Activated CD4-positive, alpha-beta T cell treated with anti-CD3 and anti-CD28 coated beads, Interleukin-10, Interleukin-2, amounts not matched to agents 100 ng/mL and 50 ng/mL, durations not matched to agents 16 hours and 8 hours (primary cell): ENCODE measurements at regions not wholly inside any gene's neighbourhood (a gene's known extent, or its start where the extent isn't known, plus 50 kb on each side); places are given as distances from the start of the nearest gene placed in this dataset.

ENCODE experiments used
- DNase-seq: peaks from one replicate; pipeline ENCODE4 v3.0.0-alpha.2; 2020

DNA sequence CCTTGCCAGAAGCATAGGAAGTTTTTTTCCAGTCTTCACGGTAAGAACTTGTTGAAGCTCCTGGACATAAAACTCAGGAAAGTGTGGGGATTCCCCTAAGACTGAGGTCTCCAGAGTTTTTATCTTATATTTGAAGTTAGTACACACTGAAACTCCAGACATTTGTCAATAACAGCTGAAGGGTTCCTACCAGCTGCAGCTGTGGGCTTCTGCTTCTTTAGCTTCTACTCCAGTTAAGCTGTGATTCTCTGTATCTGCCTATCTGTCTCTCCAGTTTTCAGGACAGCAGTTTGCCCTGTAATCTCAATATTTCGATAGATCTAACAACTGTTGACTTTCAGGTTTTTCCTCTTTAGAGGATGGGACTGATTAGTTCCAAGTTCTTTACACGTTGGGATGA is 966.0 kb upstream of the SEMA6D start:
- no peak for DNase-seq

DNA sequence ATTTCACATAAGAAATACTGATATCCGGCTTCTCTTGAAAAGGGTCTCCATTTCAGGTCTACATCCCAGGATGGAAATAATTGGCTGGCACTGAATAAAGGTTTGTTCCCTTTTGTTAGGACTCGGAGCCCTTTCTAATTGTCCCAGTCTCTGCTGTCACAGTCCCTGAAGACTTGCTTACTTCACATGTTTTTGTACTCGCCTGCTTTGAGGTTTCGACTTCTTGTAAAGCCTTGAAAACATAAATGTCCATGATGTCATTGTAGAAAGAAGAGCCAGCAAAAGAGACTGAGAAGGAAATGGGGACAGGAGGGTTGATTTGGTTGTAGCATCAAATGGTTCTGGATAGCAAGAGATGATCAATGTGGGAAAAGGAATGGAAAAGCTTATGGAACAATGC is 963.4 kb upstream of the SEMA6D start:
- DNase-seq: no peak

DNA sequence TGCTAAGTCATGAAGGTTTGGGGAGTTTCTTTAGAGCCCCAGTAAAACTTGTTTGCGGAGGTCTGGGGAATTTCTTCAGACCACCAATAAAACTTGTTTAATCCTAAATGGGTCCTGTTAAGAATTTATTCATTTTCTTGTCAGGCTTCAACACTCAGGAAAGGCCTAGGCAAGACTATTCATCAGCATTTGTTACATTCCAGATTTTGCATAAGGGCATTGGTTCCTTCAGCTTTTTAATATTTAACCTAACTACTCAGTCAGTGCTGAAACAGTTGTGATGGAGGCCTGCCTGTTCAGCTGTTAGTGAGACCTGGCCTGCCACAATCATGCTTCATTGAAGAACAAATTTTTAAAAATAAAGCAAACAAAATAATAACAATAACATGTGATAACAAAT is 954.2 kb upstream of the SEMA6D start:
- DNase-seq: no peak

DNA sequence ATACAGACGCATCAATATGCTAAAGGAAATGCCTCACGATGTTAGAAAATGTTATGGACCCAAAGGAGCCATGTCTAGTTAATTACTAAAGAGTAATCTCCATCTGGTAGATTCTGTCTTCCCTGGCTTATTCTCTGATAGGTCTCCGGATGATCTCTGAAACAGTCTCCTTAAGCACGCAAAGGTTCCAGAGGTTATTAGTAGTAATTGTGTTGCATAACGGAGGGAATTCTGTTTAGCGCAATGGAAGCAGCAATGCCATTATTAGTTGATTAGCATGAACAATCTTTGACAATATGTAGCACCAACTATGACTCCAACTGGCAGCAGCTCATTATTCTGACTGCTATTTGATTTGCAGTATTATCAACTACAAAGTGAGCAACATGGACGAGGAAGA is 952.5 kb upstream of the SEMA6D start:
- no peak for DNase-seq

DNA sequence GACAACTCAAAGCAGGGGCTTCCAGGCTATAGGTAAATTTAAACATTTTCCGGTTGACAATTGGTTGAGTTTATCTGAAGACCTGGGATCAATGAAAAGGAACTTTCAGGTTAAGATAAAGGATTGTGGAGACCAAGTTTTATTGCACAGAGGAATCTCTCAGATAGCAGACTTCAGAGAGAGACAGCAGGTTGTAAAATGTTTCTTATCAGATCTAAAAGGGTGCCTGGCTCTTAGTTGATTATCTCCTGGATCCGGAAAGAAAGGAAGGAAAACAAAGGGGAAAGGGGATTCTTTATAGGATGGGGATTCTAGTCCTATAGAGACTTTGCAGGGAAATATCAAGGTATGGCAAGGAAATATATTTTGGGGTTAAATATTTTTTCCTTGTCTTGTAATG is 951.3 kb upstream of the SEMA6D start:
- no peak for DNase-seq

DNA sequence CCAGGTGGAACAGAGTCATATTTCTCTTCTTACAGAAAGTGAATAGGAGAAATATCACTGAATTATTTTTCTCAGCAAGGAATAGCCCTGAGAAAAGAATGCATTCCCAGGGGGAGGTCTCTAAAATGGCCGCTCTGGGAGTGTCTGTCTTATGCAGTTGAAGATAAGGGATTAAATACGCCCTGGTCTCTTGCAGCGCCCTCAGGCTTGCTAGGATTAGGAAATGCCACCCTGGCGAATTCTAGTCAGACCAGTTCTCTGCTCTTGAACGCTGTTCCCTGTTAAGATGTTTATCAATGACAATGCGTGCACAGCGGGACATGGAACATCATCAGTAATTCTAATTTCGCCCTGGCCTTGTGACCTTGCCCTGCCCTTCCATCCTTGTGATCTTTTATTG is 949.0 kb upstream of the SEMA6D start:
- no peak for DNase-seq

DNA sequence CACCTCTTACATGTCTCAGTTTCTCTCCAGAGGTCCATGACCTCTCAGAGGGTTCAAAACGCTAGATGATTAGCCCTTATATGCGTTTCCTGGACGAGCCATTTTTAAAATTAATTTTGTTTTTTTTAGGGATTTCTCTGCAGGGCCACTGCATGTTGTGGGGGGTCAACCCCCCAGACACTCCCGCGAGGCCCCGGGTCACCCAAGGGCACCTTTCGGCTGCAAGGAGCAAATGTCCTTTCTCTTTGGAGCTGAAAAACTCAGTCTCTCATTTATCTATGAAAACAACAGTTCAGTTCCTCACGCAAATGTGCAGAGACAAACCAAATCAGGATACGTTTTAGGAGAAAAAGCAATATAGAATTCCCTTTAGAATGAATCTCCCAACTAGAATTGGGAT is 944.3 kb upstream of the SEMA6D start:
- no peak for DNase-seq

DNA sequence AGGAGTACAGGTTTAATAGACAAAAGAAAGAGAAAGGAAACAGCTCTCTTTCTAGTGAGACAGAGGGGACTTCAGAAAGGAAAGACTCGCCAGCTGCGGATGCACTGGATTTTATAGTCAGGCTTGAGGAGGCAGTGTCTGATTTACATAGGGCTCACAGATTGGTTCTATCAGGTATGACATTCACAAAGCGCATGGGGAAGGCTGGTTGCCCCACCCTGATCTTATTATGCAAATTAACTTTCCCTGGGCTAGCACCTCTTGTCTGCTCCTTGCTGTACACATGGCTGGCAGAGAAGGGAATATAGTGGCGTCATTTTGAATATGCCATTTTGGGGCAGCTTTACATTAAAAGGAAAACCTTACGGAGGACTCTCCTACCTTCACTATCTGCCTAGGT is 938.4 kb upstream of the SEMA6D start:
- DNase-seq: no peak

DNA sequence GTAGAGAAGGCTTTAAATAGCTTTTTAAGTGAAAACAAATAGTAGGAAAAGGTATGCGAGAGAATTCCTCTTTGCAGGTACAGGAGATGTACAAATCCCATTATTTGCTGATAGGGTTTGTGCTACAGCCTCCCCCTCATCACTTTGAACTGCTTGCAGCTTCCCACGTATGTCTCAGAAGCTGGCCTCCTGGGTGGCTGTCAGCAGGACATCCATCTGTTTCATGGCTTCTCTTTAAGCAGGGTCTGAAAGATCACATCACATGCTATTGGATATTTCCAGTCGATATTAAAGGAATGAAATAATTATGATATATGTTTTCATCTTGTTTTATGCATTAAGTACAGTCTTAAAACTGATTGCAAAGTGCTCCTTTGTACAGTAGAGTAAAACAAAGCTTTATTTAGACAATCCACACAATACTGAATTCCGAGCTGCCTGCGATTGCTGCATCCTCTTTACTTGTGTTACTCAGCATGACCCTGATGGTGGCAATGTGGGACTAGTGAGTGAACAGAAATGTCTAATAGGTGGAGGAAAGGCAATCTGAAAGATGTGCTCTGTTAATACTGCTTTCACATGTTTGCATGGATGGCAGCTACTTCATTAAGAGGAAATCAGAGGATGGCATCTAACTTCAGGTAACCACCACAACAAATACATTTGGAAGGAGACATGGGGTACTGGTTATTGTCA is 930.6 kb upstream of the SEMA6D start:
- DNase-seq: no peak

DNA sequence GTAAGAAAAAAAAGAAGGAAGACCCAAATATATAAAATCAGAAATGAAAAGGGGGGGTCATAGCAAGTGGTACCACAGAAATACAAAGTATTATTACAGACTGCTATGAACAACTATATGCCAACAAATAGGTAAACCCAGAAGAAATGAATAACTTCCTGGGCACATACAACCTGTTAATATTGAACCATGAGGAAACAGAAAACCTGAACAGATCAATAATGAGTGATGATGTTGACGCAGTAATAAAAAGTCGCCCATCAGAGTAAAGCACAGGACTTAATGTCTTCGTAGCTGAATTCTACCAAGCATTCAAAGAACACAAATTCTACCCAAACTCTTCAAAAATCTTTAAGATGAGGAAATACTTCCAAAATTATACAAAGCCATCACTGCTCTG is 921.6 kb upstream of the SEMA6D start:
- no peak for DNase-seq

DNA sequence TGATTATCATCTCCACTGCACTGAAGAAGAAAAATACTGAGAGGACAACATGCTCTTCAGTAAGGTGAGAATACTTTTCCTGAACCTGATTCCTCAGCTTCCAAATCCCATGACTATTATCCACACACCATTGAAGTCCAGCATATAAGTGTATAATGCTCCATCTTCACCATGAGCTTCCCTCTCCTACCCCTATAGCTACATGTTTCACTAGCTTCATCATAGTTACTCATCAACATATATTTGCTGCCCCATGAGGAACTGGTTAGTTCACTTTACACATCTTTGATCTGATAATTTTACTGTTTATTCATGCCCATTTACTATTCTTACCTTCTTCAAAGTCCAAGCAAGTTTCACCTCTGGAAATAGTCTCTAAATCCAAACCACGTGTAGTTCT is 908.5 kb upstream of the SEMA6D start:
- DNase-seq: no peak

DNA sequence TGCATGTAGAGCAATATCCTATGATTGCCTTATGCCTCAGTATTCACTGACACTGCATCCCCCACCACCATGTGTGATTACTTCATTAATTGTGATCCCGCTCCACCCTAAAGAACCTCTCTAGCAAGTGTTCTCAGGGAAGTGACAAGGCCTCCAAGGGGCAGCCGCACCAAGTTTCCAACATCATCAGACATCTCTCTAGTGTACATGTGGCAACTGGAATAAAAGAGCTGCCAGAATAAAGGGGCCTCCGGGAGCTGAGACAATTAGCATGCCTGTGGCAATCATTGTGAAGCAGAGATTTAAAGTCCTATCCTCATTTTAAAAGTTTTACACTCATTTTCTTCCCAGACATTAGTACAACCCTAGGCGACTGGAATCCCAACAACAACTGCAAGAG is 902.1 kb upstream of the SEMA6D start:
- DNase-seq: no peak

DNA sequence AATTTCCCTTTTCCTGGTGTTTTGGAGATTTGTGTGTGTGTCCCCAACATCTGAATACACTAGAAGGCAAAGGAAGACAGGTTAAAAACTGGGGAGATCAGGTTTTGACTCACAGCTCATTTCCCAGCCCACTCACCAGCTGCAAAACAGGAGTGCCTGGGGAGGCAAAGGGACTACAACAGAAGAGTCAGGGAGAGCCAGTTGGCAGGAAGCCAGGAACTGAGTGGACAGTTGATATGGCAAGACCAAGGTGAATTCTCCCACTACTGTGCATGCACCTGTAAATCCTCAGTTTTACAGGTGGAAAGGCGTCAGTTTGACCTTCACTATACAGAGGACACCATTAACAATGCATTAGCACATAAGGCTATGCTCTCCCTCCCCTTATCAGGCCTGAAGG is 901.5 kb upstream of the SEMA6D start:
- DNase-seq: no peak

DNA sequence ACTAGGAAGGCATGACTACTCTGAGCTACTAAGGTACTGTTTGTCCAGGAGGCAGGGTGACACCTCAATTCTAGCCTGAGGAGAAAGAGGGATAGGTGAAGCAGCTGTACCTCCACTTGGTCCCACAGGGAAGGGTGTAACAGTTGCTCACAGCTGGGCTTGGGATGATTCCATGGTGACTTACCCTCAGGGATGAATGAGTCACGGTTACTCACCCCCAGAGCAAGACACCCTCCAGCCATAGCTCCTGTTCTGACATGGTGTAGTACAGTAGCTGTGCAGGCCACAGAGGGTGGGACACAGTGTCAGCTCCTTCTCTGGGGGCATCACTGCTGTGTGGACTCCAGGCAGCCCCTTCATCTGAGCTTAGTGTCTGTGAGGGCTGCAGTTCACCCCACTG is 868.6 kb upstream of the SEMA6D start:
- DNase-seq: no peak

DNA sequence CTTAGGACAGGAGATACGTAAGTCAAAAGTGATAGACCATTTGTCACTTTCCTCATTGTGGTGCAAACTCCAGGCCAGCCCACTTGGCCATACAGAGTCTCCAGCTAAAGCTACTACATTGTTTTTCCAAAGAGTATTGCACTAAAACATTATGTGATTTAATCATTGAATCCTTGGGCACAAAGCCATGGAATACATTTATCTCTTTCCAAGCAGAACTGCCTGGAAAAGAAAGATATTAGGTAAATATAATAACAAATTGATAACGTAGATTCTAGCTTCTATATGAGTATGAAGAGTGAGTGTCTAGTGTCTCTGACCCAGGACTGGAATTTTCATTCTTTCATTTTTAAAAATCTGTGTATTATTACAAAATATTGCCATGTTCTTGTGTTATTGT is 863.7 kb upstream of the SEMA6D start:
- DNase-seq: no peak

DNA sequence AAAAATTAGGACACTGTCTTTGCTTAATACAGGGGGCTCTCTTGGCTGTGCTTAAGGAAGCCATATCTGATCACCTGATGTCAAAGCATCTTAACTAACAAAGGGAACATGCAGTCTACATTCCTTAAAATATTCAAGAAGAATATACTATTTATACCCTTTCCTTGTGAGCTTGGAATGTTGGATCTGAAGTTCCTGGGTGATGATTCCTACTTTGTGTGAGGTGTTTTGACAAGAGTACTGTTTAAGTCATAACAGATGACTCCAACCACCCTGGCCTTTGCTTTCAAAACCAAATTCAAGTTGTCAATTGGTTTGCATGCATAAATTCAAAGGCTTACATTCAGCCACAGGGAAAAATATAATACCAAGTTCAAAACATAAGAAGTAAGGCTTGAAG is 862.7 kb upstream of the SEMA6D start:
- DNase-seq: no peak

DNA sequence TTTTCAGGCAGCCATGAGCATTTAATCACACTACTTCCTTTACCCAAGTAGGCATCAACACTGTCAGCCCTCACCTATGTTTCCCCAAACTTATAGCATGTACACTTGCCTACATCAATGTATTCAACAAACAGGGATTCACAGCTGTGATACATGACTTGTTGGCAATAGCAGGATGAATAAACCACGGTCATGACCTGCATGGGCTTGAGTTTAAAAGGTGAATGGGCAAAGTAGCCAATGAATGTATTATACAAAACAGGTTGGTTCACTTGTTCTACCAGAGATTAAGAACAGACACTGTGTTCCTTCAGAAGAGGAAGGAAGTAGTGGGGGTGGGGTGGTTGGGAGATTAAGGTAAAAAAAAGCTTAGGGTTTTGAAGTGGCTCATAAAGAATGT is 861.9 kb upstream of the SEMA6D start:
- no peak for DNase-seq

DNA sequence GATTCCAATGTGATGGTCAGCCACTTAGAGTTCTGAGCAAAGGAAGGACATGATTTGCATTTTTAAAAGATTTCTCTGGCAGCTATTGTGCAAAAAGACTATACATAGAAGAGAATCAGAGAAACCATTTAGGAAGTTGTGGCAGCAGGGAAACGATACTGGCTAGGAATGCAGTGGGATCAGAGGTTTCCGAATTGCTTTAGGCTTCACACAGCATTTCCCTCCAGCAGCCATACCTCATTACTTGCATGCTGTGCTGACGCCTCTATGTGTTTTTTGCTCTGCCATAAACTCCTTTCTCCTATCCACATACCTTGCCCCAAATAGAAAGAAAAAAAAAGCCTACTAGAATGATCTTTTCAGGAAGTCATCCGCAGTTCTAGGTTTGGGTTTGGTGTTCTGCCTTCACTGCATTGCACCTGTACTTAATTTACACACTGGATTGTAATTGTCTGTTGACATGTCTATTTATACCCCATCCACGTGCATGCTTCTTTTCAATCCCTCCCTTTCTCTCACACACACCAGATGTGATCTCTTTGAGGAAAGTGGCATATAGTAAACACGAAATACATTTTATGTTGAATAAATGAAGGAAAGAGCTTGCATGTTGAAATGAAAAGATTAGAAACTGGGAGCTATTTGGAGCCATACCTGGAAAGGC is 860.3 kb upstream of the SEMA6D start:
- no peak for DNase-seq

DNA sequence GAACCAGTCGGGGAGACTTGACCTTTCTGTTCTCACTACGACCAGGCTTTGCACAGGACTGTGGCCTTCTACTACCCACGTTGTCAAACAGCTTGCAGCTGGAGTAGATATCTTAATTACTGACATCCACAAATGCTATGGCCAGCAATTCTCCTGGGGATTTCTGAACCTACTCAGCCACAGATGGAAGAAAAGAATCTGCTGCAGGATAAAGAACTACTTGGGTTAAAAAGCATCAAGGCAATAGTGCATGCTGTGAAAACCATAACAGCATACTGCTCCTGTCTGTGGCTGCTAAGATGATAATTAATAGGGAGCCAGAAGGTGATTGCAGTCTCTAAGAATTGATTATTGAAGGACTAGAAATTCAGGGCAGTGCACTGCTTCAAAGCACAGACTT is 859.2 kb upstream of the SEMA6D start:
- DNase-seq: no peak

DNA sequence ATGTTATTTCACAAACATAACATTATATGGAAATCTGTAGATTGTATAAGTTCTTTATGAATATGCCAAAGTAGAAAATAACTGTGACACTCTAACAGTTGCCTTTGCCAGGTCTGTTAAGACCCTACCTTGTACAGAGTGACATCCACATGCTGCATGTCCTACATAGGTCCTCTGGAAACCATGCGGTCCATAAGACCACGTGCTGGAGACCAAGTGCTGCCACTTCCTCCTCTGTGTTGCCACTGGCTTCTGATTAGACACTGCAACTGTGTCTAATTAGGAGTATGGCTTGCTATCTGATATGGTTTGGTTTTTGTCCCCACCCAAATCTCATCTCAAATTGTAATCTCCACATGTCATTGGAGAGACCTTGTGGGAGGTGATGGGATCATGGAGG is 855.5 kb upstream of the SEMA6D start:
- DNase-seq: no peak

DNA sequence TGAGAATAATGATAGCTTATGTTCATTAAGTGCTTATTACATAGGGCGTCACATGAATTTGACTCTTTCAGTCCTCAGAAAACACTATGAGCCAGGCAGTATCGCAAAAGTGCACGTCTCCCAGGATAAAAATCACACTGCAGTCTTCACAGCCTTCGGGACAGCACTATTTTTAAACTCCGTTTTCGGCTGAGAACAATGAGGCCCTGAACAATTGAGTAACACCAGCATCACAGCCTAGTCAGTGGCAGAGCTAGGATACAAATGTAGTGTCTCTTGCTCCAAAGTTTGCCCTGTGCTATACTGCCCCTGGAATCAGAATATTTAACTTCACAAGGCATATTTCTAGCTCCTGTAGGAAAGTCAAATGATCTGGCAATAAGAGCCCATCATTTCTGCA is 852.1 kb upstream of the SEMA6D start:
- no peak for DNase-seq

DNA sequence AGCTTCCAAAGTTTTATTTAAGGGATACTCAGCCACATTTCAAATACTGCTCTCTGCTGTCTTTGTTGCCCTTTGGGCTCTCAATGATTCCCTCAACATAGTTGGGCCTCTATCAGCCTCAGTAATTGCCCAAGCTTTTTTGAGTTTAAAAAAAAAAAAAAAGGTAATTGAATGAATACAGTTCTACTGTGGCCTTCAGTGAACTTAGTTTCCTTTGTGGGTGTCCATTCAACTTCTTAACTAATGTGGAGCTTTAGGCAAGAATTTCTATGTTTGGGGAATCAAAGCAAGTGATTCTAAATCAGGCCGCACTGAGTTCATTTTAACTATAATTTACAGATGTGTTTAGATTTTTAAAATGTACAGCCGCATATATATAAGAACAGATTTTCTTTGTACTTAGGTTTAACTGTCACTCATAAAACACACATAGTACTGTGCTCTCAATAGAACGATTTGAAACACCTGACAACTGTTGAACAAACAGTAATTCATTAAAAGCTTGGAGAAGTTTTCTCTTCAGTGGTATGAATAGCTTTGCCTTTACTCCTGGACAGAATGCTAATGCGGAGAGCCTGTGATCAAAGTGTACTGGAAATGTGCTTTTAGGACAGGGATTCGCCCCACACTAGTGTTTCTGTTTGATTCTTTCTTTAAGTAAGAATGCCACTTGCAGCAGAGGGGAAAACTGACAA is 844.9 kb upstream of the SEMA6D start:
- DNase-seq: no peak

DNA sequence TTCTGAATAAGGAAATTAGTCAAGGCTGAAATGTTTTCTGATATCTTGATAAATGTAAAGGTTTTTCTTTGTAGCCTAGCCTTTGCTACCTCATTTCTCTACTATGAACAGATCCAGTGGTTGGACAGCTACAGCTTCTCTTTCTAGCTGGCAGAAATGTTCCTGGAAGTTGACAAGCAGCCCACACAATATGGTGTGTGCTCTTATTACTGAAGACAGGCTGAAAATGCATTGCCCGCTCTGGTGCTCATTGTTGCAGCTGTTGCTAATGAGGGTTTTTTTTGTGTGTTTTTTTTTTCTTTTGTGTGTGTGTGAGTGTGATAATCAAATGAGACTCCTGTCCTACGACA is 844.3 kb upstream of the SEMA6D start:
- no peak for DNase-seq

DNA sequence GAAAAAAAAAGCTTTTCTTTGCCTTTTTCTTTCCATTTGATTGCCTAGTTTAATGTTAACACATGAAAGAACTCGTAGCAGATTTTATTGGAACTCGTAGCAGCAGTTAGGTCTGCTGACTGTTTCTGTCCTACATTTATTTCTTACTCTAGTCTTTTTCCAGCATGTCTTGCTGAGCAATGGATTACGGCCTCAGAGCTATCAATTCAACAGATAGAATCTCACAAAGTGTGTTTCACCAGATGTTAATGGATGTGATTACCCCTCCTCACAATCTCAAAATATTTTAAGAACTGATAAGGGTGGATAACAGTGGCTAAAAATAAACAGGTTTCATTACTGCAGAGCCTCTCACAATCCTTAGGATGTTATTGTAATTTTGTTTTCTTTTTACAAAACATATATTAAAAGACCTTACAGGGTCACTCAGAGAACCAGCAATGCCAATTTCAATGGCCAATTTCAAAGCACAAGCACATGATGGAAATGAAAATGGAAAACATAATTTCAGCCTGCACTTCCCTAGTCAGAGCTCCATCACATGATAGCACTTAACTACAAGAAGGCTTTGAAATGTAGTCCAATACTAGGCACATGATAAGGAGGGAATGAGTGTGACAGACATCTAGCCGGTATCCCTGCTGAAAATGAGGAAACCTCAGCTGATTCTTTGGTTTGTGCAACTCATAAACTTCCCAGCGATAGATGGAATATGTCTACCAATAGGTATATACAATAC is 838.1 kb upstream of the SEMA6D start:
- DNase-seq: no peak
